Astrocyte (in vitro differentiated cells and primary cell): ENCODE measurements at regions not wholly inside any gene's neighbourhood (a gene's known extent, or its start where the extent isn't known, plus 50 kb on each side); places are given as distances from the start of the nearest gene placed in this dataset.

Experiments used
- DNase-seq: peaks from one replicate; pipeline ENCODE4 v3.0.0-alpha.2; 2010; ENCODE audit warnings: low read depth
- FAIRE-seq: peaks from 2 replicates; lab custom pipeline; 2011; peaks lifted over from hg19 to GRCh38; lab: Jason Lieb, UNC
- H2AFZ ChIP-seq: 2 replicates; pipeline ENCODE4 v1.6.0; 2012; ENCODE audit warnings: low read depth, low read length, inconsistent platforms
- H3K27ac ChIP-seq: 2 replicates; pipeline ENCODE4 v1.5.1; 2011; ENCODE audit warnings: low read depth, low read length, inconsistent platforms
- H3K27me3 ChIP-seq: 2 replicates; pipeline ENCODE4 v1.6.0; 2011; ENCODE audit warnings: low read length, inconsistent platforms; ENCODE audit not compliant: insufficient read depth
- H3K36me3 ChIP-seq: 2 replicates; pipeline ENCODE4 v1.5.1; 2011; ENCODE audit warnings: low read length, inconsistent platforms; ENCODE audit not compliant: insufficient read depth
- H3K4me1 ChIP-seq: 2 replicates; pipeline ENCODE4 v1.5.1; 2011; ENCODE audit warnings: low read length, inconsistent platforms; ENCODE audit not compliant: insufficient read depth
- H3K4me2 ChIP-seq: 2 replicates; pipeline ENCODE4 v1.6.0; 2012; ENCODE audit warnings: low read length, inconsistent platforms
- H3K4me3 ChIP-seq: 2 replicates; pipeline ENCODE4 v1.5.1; 2011; ENCODE audit warnings: low read depth, mild to moderate bottlenecking, low read length, inconsistent platforms; ENCODE audit not compliant: insufficient read depth
- H3K79me2 ChIP-seq: 2 replicates; pipeline ENCODE4 v1.6.0; 2012; ENCODE audit warnings: mild to moderate bottlenecking, low read length, inconsistent platforms; ENCODE audit not compliant: insufficient read depth
- H3K9ac ChIP-seq: 2 replicates; pipeline ENCODE4 v1.6.0; 2012; ENCODE audit warnings: mild to moderate bottlenecking, low read length, inconsistent platforms
- H3K9me3 ChIP-seq: 2 replicates; pipeline ENCODE4 v1.5.1; 2012; ENCODE audit warnings: low read depth, mild to moderate bottlenecking, low read length, inconsistent platforms; ENCODE audit not compliant: insufficient read depth
- H4K20me1 ChIP-seq: 2 replicates; pipeline ENCODE4 v1.6.0; 2012; ENCODE audit warnings: low read length, inconsistent platforms; ENCODE audit not compliant: insufficient read depth
- H3K27ac Mint-ChIP-seq: one replicate; pipeline ENCODE4 v1.8.0; 2021; ENCODE audit warnings: mild to moderate bottlenecking, mixed read lengths; ENCODE audit not compliant: unreplicated experiment
- H3K27me3 Mint-ChIP-seq: one replicate; pipeline ENCODE4 v1.8.0; 2021; ENCODE audit warnings: low read depth, mixed read lengths; ENCODE audit not compliant: unreplicated experiment
- H3K36me3 Mint-ChIP-seq: one replicate; pipeline ENCODE4 v1.8.0; 2021; ENCODE audit warnings: low read depth, mixed read lengths; ENCODE audit not compliant: unreplicated experiment
- H3K4me1 Mint-ChIP-seq: one replicate; pipeline ENCODE4 v1.8.0; 2021; ENCODE audit warnings: low read depth, mixed read lengths; ENCODE audit not compliant: unreplicated experiment
- H3K4me3 Mint-ChIP-seq: one replicate; pipeline ENCODE4 v1.8.0; 2021; ENCODE audit warnings: mild to moderate bottlenecking, moderate library complexity, mixed read lengths; ENCODE audit not compliant: unreplicated experiment
- H3K9me3 Mint-ChIP-seq: one replicate; pipeline ENCODE4 v1.8.0; 2021; ENCODE audit warnings: mild to moderate bottlenecking, mixed read lengths; ENCODE audit not compliant: unreplicated experiment
- EZH2 ChIP-seq: IDR thresholded peaks from 2 replicates; pipeline ENCODE4 v1.6.1; 2012; ENCODE audit warnings: mild to moderate bottlenecking, low read length, inconsistent platforms; ENCODE audit not compliant: insufficient read depth
- TF ChIP-seq, protein P1 (sequence below): IDR thresholded peaks from 2 replicates; pipeline ENCODE4 v1.5.1; 2011; ENCODE audit warnings: low read depth, mild to moderate bottlenecking, inconsistent platforms, low read length, moderate library complexity; ENCODE audit not compliant: insufficient read depth

DNA sequence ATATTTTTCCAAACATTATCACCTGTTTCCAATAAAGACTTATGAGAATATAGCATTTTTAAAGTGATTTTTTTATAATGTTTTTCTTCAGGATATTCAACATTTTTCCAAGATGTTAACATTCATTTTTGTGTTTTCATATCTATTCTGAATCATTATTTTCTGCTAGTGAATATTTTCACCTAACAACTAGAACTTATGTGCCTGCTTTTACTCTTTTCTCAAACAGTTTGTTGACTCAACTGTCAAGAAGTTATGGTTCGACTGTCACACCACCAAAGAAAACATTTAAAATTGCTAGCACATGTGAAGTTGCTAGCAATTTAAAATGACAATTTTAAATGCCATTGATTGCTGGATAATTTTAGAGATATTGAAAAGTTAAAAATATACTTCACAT lies 343.3 kb upstream of the CDH9 start:
- DNase-seq (no peak), FAIRE-seq (no peak)
- no peaks in the 10 kb centered on the region for H3K27me3 Mint-ChIP-seq
- Histone ChIP-seq H2AFZ (no peak overlapping the region), H3K4me1 (no peaks in the 10 kb centered on the region), H3K4me2 (no peak overlapping the region), H3K27me3 (no peaks in the 10 kb centered on the region), H3K9me3 (no peaks in the 10 kb centered on the region), H3K9ac (no peak overlapping the region), H3K79me2 (no peaks in the 10 kb centered on the region), H4K20me1 (no peaks in the 10 kb centered on the region), H3K4me3 (no peak overlapping the region), H3K27ac (no peak overlapping the region), H3K36me3 (no peaks in the 10 kb centered on the region)
- H3K4me1 Mint-ChIP-seq, result peaks cover 6% of the 10 kb centered on the region
- H3K36me3 Mint-ChIP-seq, result no peaks in the 10 kb centered on the region
- no peaks in the 10 kb centered on the region for H3K9me3 Mint-ChIP-seq
- H3K4me3 Mint-ChIP-seq, result no peak overlapping the region
- no peak overlapping the region for H3K27ac Mint-ChIP-seq
- TF ChIP-seq EZH2, result no peak
- TF ChIP-seq, protein P1, sequence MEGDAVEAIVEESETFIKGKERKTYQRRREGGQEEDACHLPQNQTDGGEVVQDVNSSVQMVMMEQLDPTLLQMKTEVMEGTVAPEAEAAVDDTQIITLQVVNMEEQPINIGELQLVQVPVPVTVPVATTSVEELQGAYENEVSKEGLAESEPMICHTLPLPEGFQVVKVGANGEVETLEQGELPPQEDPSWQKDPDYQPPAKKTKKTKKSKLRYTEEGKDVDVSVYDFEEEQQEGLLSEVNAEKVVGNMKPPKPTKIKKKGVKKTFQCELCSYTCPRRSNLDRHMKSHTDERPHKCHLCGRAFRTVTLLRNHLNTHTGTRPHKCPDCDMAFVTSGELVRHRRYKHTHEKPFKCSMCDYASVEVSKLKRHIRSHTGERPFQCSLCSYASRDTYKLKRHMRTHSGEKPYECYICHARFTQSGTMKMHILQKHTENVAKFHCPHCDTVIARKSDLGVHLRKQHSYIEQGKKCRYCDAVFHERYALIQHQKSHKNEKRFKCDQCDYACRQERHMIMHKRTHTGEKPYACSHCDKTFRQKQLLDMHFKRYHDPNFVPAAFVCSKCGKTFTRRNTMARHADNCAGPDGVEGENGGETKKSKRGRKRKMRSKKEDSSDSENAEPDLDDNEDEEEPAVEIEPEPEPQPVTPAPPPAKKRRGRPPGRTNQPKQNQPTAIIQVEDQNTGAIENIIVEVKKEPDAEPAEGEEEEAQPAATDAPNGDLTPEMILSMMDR, result no peak

DNA sequence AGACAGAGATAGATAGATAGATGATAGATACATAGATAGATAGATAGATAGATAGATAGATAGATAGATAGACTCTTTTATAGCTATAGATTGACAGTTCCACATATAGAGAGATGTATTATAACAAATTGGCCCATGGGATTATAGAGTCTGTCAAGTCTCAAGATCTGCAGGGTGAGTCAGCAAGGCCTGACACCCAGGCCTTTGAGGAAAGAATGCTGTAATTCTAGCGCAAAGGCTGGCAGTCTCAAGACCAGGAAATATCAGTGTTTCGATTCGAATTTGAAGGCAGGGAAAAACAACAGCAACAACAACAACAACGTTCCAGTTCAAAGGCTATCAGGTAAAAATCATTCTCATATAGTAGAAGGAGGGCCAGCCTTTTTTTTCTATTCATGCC lies 339.2 kb upstream of the CDH9 start:
- TF ChIP-seq EZH2, result no peak
- TF ChIP-seq, protein P1, result no peak
- Mint-ChIP-seq H3K4me3 (no peak overlapping the region), H3K9me3 (no peaks in the 10 kb centered on the region), H3K27ac (peak overlapping the region; percentile 60), H3K4me1 (peaks cover 6% of the 10 kb centered on the region), H3K36me3 (no peaks in the 10 kb centered on the region), H3K27me3 (no peaks in the 10 kb centered on the region)
- Histone ChIP-seq H3K4me2 (no peak overlapping the region), H3K27me3 (no peaks in the 10 kb centered on the region), H3K9ac (no peak overlapping the region), H4K20me1 (no peaks in the 10 kb centered on the region), H2AFZ (no peak overlapping the region), H3K36me3 (no peaks in the 10 kb centered on the region), H3K4me3 (no peak overlapping the region), H3K27ac (no peak overlapping the region), H3K79me2 (no peaks in the 10 kb centered on the region), H3K9me3 (no peaks in the 10 kb centered on the region), H3K4me1 (no peaks in the 10 kb centered on the region)
- no peak for DNase-seq
- no peak for FAIRE-seq

DNA sequence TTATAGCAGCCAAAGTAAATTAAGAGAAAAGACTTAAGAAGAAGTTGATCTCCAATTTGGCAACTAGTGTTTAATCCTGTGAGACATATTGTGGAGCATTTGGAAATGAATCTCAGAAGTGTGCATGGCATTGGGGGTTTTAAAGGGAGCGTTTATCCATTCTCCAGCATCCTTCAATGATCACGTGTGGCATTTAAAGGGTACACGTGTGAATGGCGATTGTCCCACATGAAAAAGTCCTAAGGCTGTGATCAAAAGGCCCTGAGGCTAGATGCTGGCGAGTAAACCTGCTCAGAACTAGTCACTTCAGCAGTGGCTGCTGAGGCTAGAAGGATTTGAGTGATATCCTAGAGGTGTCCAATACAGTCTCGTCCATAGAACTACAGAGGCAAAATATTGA lies 315.6 kb upstream of the CDH9 start:
- no peaks in the 10 kb centered on the region for H3K36me3 ChIP-seq
- no peak for FAIRE-seq
- H3K9ac ChIP-seq, result no peak overlapping the region
- no peak overlapping the region for H3K4me2 ChIP-seq
- H3K4me3 Mint-ChIP-seq, result no peak overlapping the region
- no peaks in the 10 kb centered on the region for H3K27me3 Mint-ChIP-seq
- H3K4me1 ChIP-seq, result no peaks in the 10 kb centered on the region
- H3K9me3 Mint-ChIP-seq, result no peaks in the 10 kb centered on the region
- H3K36me3 Mint-ChIP-seq, result no peaks in the 10 kb centered on the region
- H3K27ac Mint-ChIP-seq, result no peak overlapping the region
- no peak overlapping the region for H3K27ac ChIP-seq
- TF ChIP-seq, protein P1, result no peak
- no peak for TF ChIP-seq EZH2
- H3K4me1 Mint-ChIP-seq, result no peaks in the 10 kb centered on the region
- no peaks in the 10 kb centered on the region for H3K79me2 ChIP-seq
- no peak overlapping the region for H2AFZ ChIP-seq
- H4K20me1 ChIP-seq, result no peaks in the 10 kb centered on the region
- H3K9me3 ChIP-seq, result no peaks in the 10 kb centered on the region
- no peak overlapping the region for H3K4me3 ChIP-seq
- no peaks in the 10 kb centered on the region for H3K27me3 ChIP-seq
- DNase-seq, result no peak
